ENCODE measurements at regions not wholly inside any gene's neighbourhood (a gene's known extent, or its start where the extent isn't known, plus 50 kb on each side); places are given as distances from the start of the nearest gene placed in this dataset.

DNA sequence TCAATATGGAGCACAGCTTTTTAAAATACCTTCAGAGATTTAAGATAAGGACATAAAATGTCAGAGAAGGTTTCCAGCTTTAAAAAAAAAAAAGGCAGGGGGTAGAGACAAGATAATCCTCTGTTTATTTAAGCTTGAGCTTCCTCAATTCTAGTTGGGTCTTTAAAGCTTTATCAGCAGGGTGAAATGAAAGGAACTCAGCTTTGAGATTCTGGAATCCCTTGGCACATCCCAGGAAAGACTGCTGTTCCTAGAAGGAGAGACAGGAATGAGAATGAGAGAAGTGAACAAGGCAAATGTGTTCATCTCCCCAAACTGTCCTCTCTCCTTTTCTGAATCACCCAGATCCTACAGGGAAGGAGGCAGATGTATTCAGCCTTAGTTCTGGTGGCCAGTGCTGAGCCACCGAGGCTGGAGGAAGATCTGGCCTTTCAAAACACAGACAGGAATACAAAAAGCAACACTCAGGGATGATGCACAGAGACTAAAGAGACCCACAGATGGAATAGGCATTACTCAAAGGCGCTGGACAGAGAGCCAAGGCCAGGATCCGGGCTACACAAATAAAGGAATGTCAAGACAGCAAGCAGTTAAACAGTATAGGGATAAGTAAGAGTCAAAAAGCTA is 385.8 kb upstream of the DUSP10 start:
- intact Hi-C loops (cut with micrococcal nuclease): no loop called here
- no peaks in the 10 kb centered on the region for H3K9me3 ChIP-seq (ENCODE audit: control insufficient read depth in 1 of 2, insufficient read depth in 1 of 2, low read depth in 1 of 2, low read length in 2 of 2)
- H3K27ac ChIP-seq (ENCODE audit: low read depth, low read length): no peak overlapping the region
- ChIA-PET POLR2A (no interaction called here), CTCF (interaction anchor here (2.4 kb wide), 1 partner anchor 327 kb away, joined by 15 read pairs; no protein-coding TSS in a partner anchor), RAD21 (ENCODE audit: low non-redundant PET in 1 of 2, low total read pairs in 2 of 2, uncharacterized antibody in 2 of 2, unreplicated experiment in 2 of 2) (no interaction called here)
- no peak overlapping the region for H3K4me3 ChIP-seq (replicated peaks in 1 of 2; ENCODE audit: low read depth in 1 of 2, low read length in 2 of 2)
- no peaks in the 10 kb centered on the region for H3K79me2 ChIP-seq (ENCODE audit: insufficient read depth, low read length)
- H3K4me2 ChIP-seq (ENCODE audit: low read length): no peak overlapping the region
- H4K20me1 ChIP-seq (ENCODE audit: insufficient read depth): no peaks in the 10 kb centered on the region
- no peaks in the 10 kb centered on the region for H3K27me3 ChIP-seq (ENCODE audit: insufficient read depth, low read length)
- DNase-seq (ENCODE audit: low read depth, low spot score) (no peak), ATAC-seq (no peak)
- no TSS peak for BruUV-seq (replicated peaks)
- H2AFZ ChIP-seq (ENCODE audit: low read depth, low read length, poor library complexity, severe bottlenecking): no peak overlapping the region
- TF ChIP-seq EZH2phosphoT487 (IDR thresholded peaks at IDR 0.05; ENCODE audit: borderline replicate concordance) (no peak), FOSL1 (IDR thresholded peaks at IDR 0.05; ENCODE audit: low read depth) (no peak), TCF7L2 (IDR thresholded peaks at IDR 0.05; ENCODE audit: borderline replicate concordance, extremely low read depth, insufficient read depth, insufficient read length) (no peak), EGR1 (IDR thresholded peaks at IDR 0.05; ENCODE audit: low read depth) (no peak)
- TF ChIP-seq, protein P1, sequence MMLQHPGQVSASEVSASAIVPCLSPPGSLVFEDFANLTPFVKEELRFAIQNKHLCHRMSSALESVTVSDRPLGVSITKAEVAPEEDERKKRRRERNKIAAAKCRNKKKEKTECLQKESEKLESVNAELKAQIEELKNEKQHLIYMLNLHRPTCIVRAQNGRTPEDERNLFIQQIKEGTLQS (IDR thresholded peaks at IDR 0.05): no peak
- no peaks in the 10 kb centered on the region for H3K36me3 ChIP-seq (ENCODE audit: control insufficient read depth in 1 of 2, insufficient read depth in 2 of 2, low read length in 2 of 2)
- no peaks in the 10 kb centered on the region for H3K4me1 ChIP-seq (ENCODE audit: control insufficient read depth in 1 of 2, insufficient read depth in 2 of 2, low read length in 2 of 2)
- H3K9me2 ChIP-seq (ENCODE audit: insufficient read depth): no peaks in the 10 kb centered on the region
- H3K9ac ChIP-seq (ENCODE audit: low read length): no peak overlapping the region

DNA sequence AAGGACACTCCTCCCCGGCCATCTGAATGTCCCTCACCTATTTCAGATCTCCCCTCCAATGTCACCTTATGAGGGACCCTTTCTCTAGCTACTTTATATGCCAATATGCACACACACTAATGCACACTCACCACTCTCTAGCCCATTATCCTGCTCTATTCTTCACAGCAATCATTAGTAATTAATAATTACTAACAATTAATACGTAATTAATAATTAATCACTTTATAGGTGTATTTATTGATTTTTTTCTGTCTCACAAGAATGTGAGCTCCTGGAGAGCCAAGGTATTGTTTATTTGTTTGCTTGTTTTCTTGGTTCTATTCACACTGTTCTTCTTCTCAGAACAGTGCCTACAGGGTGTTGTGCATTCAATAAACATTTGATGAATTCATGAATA is 385.2 kb upstream of the DUSP10 start:
- no peaks in the 10 kb centered on the region for H3K9me3 ChIP-seq (ENCODE audit: control insufficient read depth in 1 of 2, insufficient read depth in 1 of 2, low read depth in 1 of 2, low read length in 2 of 2)
- no peaks in the 10 kb centered on the region for H3K9me2 ChIP-seq (ENCODE audit: insufficient read depth)
- H3K79me2 ChIP-seq (ENCODE audit: insufficient read depth, low read length): no peaks in the 10 kb centered on the region
- intact Hi-C loops (cut with micrococcal nuclease): no loop called here
- POLR2A ChIA-PET: no interaction called here
- ATAC-seq (no peak), DNase-seq (ENCODE audit: low read depth, low spot score) (no peak)
- RAD21 ChIA-PET (ENCODE audit: low non-redundant PET in 1 of 2, low total read pairs in 2 of 2, uncharacterized antibody in 2 of 2, unreplicated experiment in 2 of 2): no interaction called here
- no peak overlapping the region for H3K9ac ChIP-seq (ENCODE audit: low read length)
- H2AFZ ChIP-seq (ENCODE audit: low read depth, low read length, poor library complexity, severe bottlenecking): no peak overlapping the region
- no peaks in the 10 kb centered on the region for H3K36me3 ChIP-seq (ENCODE audit: control insufficient read depth in 1 of 2, insufficient read depth in 2 of 2, low read length in 2 of 2)
- H3K27ac ChIP-seq (ENCODE audit: low read depth, low read length): no peak overlapping the region
- no peak overlapping the region for H3K4me2 ChIP-seq (ENCODE audit: low read length)
- CTCF ChIA-PET: interaction anchor here (2.4 kb wide), 1 partner anchor 328 kb away, joined by 15 read pairs; no protein-coding TSS in a partner anchor
- H3K27me3 ChIP-seq (ENCODE audit: insufficient read depth, low read length): no peaks in the 10 kb centered on the region
- TF ChIP-seq RAD21 (IDR thresholded peaks at IDR 0.05; ENCODE audit: low read depth) (no peak), SP1 (IDR thresholded peaks at IDR 0.05; ENCODE audit: low read depth) (no peak), POLR2AphosphoS5 (IDR thresholded peaks at IDR 0.05; ENCODE audit: low read depth, low read length) (no peak), JUND (IDR thresholded peaks at IDR 0.05) (no peak), YY1 (IDR thresholded peaks at IDR 0.05; ENCODE audit: extremely low read depth, insufficient replicate concordance, low read depth, low read length) (no peak), CBX3 (IDR thresholded peaks at IDR 0.05; ENCODE audit: low read depth) (no peak), EGR1 (IDR thresholded peaks at IDR 0.05; ENCODE audit: low read depth) (no peak), ELF1 (IDR thresholded peaks at IDR 0.05; ENCODE audit: borderline replicate concordance, low read depth) (no peak), EZH2phosphoT487 (IDR thresholded peaks at IDR 0.05; ENCODE audit: borderline replicate concordance) (no peak)
- TF ChIP-seq, protein P2, sequence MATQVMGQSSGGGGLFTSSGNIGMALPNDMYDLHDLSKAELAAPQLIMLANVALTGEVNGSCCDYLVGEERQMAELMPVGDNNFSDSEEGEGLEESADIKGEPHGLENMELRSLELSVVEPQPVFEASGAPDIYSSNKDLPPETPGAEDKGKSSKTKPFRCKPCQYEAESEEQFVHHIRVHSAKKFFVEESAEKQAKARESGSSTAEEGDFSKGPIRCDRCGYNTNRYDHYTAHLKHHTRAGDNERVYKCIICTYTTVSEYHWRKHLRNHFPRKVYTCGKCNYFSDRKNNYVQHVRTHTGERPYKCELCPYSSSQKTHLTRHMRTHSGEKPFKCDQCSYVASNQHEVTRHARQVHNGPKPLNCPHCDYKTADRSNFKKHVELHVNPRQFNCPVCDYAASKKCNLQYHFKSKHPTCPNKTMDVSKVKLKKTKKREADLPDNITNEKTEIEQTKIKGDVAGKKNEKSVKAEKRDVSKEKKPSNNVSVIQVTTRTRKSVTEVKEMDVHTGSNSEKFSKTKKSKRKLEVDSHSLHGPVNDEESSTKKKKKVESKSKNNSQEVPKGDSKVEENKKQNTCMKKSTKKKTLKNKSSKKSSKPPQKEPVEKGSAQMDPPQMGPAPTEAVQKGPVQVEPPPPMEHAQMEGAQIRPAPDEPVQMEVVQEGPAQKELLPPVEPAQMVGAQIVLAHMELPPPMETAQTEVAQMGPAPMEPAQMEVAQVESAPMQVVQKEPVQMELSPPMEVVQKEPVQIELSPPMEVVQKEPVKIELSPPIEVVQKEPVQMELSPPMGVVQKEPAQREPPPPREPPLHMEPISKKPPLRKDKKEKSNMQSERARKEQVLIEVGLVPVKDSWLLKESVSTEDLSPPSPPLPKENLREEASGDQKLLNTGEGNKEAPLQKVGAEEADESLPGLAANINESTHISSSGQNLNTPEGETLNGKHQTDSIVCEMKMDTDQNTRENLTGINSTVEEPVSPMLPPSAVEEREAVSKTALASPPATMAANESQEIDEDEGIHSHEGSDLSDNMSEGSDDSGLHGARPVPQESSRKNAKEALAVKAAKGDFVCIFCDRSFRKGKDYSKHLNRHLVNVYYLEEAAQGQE (IDR thresholded peaks at IDR 0.05; ENCODE audit: low read depth): no peak
- TF ChIP-seq, protein P3, sequence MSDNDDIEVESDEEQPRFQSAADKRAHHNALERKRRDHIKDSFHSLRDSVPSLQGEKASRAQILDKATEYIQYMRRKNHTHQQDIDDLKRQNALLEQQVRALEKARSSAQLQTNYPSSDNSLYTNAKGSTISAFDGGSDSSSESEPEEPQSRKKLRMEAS (IDR thresholded peaks at IDR 0.05): no peak
- TF ChIP-seq, protein P4, sequence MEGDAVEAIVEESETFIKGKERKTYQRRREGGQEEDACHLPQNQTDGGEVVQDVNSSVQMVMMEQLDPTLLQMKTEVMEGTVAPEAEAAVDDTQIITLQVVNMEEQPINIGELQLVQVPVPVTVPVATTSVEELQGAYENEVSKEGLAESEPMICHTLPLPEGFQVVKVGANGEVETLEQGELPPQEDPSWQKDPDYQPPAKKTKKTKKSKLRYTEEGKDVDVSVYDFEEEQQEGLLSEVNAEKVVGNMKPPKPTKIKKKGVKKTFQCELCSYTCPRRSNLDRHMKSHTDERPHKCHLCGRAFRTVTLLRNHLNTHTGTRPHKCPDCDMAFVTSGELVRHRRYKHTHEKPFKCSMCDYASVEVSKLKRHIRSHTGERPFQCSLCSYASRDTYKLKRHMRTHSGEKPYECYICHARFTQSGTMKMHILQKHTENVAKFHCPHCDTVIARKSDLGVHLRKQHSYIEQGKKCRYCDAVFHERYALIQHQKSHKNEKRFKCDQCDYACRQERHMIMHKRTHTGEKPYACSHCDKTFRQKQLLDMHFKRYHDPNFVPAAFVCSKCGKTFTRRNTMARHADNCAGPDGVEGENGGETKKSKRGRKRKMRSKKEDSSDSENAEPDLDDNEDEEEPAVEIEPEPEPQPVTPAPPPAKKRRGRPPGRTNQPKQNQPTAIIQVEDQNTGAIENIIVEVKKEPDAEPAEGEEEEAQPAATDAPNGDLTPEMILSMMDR (IDR thresholded peaks at IDR 0.05 in 2 of 3, conservative IDR thresholded peaks at IDR 0.05 in 1 of 3; ENCODE audit: borderline replicate concordance in 1 of 3, insufficient read depth in 1 of 3, low read depth in 2 of 3, low read length in 2 of 3): no peak
- no peak overlapping the region for H3K4me3 ChIP-seq (replicated peaks in 1 of 2; ENCODE audit: low read depth in 1 of 2, low read length in 2 of 2)
- H4K20me1 ChIP-seq (ENCODE audit: insufficient read depth): no peaks in the 10 kb centered on the region
- H3K4me1 ChIP-seq (ENCODE audit: control insufficient read depth in 1 of 2, insufficient read depth in 2 of 2, low read length in 2 of 2): no peaks in the 10 kb centered on the region
- no TSS peak for BruUV-seq (replicated peaks)

Measured in HCT116 (cell line).